ENCODE measurements at regions not wholly inside any gene's neighbourhood (a gene's known extent, or its start where the extent isn't known, plus 50 kb on each side); places are given as distances from the start of the nearest gene placed in this dataset.

DNA sequence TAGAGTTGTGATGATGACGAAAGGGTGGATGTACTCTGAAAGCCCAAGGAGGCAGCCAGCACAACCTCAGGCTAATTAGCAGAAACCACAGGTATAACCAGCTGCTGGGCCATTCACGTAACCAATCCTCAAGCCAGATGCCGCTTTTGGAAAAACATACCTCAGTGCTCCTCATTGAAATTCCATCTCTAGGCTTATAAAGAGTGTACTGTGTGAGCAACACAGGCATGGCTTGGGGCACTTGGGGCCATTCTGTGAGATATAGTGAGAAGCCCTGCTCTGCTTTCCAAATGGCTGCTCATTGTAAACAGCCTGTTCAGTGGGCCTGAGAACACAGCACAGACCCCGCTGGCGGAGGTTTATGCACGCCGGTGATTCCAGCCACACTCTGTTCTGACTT, 182.1 kb upstream of the HHIP start:
- TF ChIP-seq, protein P1, sequence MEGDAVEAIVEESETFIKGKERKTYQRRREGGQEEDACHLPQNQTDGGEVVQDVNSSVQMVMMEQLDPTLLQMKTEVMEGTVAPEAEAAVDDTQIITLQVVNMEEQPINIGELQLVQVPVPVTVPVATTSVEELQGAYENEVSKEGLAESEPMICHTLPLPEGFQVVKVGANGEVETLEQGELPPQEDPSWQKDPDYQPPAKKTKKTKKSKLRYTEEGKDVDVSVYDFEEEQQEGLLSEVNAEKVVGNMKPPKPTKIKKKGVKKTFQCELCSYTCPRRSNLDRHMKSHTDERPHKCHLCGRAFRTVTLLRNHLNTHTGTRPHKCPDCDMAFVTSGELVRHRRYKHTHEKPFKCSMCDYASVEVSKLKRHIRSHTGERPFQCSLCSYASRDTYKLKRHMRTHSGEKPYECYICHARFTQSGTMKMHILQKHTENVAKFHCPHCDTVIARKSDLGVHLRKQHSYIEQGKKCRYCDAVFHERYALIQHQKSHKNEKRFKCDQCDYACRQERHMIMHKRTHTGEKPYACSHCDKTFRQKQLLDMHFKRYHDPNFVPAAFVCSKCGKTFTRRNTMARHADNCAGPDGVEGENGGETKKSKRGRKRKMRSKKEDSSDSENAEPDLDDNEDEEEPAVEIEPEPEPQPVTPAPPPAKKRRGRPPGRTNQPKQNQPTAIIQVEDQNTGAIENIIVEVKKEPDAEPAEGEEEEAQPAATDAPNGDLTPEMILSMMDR (conservative IDR thresholded peaks at IDR 0.05): no peak
- TF ChIP-seq EZH2 (IDR thresholded peaks at IDR 0.05; ENCODE audit: low read depth): no peak
